ENCODE measurements at regions not wholly inside any gene's neighbourhood (a gene's known extent, or its start where the extent isn't known, plus 50 kb on each side); places are given as distances from the start of the nearest gene placed in this dataset.
"Not testable (repeated sequence)": the region's sequence is repeated elsewhere in the genome, so short reads cannot be mapped to it uniquely, and the experiment has no call there.

- DNase-seq: no peak
These were observed 300.7 kb downstream of the TENT5A start for GRCh38 chr6:81451787-81452186.

GRCh38 chr6:81450180-81450579 lies 302.3 kb downstream of the TENT5A start:
- no peak for DNase-seq

GRCh38 chr6:81446509-81446908 lies 306.0 kb downstream of the TENT5A start:
- DNase-seq: no peak

GRCh38 chr6:81439417-81439816 lies 313.1 kb downstream of the TENT5A start:
- DNase-seq: no peak

- no peak for DNase-seq
These were observed 315.5 kb downstream of the TENT5A start for GRCh38 chr6:81436990-81437389.

- no peak for DNase-seq
These were observed 339.2 kb downstream of the TENT5A start for GRCh38 chr6:81413306-81413705.

GRCh38 chr6:81401970-81402690 lies 350.4 kb downstream of the TENT5A start:
- DNase-seq: no peak

- DNase-seq: no peak
These were observed 355.6 kb downstream of the TENT5A start for GRCh38 chr6:81396916-81397315.

GRCh38 chr6:81387163-81387562 lies 365.3 kb downstream of the TENT5A start:
- no peak for DNase-seq

- DNase-seq: no peak
These were observed 367.6 kb downstream of the TENT5A start for GRCh38 chr6:81384921-81385320.

- DNase-seq: no peak
These were observed 369.0 kb downstream of the TENT5A start for GRCh38 chr6:81383472-81383871.

- DNase-seq: no peak
These were observed 369.6 kb downstream of the TENT5A start for GRCh38 chr6:81382852-81383251.

- DNase-seq: no peak
These were observed 371.0 kb downstream of the TENT5A start for GRCh38 chr6:81381382-81381916.

GRCh38 chr6:81380718-81381338 lies 371.7 kb downstream of the TENT5A start:
- DNase-seq: no peak

GRCh38 chr6:81376745-81377144 lies 375.7 kb downstream of the TENT5A start:
- no peak for DNase-seq

GRCh38 chr6:81373414-81373813 lies 379.1 kb downstream of the TENT5A start:
- no peak for DNase-seq

GRCh38 chr6:81371930-81372329 lies 380.6 kb downstream of the TENT5A start:
- no peak for DNase-seq

- DNase-seq: no peak
These were observed 385.5 kb downstream of the TENT5A start for GRCh38 chr6:81366972-81367371.

GRCh38 chr6:81362246-81362645 lies 390.2 kb downstream of the TENT5A start:
- no peak for DNase-seq

GRCh38 chr6:81353262-81353661 lies 399.2 kb downstream of the TENT5A start:
- no peak for DNase-seq

- not testable (repeated sequence) for DNase-seq
These were observed 408.5 kb downstream of the TENT5A start for GRCh38 chr6:81344026-81344425.

GRCh38 chr6:81340946-81341345 lies 411.5 kb downstream of the TENT5A start:
- DNase-seq: no peak

- DNase-seq: no peak
These were observed 421.0 kb downstream of the TENT5A start for GRCh38 chr6:81331526-81331925.

GRCh38 chr6:81328700-81329099 lies 423.8 kb downstream of the TENT5A start:
- no peak for DNase-seq

All from NCI-H1436 treated with DMSO at 0.1 percent for 48 hours (cell line).